PC-9 (cell line): ENCODE measurements at regions not wholly inside any gene's neighbourhood (a gene's known extent, or its start where the extent isn't known, plus 50 kb on each side); places are given as distances from the start of the nearest gene placed in this dataset.

Experiments
- BruUV-seq: library from RNA; stranded (reverse); fragments of 400-500 nt; replicated peaks from 2 replicates; lab custom pipeline; 2021; lab: Mats Ljungman, UMichigan
- CTCF ChIA-PET: fragments of 300-600 bp; sonication (Branson Sonifier 250); formaldehyde crosslinking; loops from one replicate; lab custom pipeline; 2022; ENCODE audit warnings: antibody characterized with exemption; lab: Charles Lee
- POLR2A ChIA-PET: fragments of 300-600 bp; sonication (Branson Sonifier 250); formaldehyde crosslinking; loops from one replicate; lab custom pipeline; 2022; ENCODE audit warnings: antibody characterized with exemption; ENCODE audit not compliant: unreplicated experiment; lab: Charles Lee
- DNase-seq, 2 experiments: peaks; one replicate each; pipeline versions ENCODE4 v3.0.0 to v3.0.0-alpha.2; 2015 to 2022; ENCODE audit warnings: mixed read lengths in 1 of 2
- H2AFZ ChIP-seq: fragments of 200-600 bp; sonication (generic); 2 replicates; pipeline ENCODE4 v1.8.1; 2017; ENCODE audit warnings: antibody characterized with exemption
- H3F3A ChIP-seq: fragments of 200-600 bp; sonication (generic); 2 replicates; pipeline ENCODE4 v1.8.1; 2017; ENCODE audit warnings: antibody characterized with exemption, mild to moderate bottlenecking, low read depth; ENCODE audit not compliant: insufficient read depth
- H3K27ac ChIP-seq: fragments of 200-600 bp; sonication (generic); 2 replicates; pipeline ENCODE4 v1.6.1; 2016; ENCODE audit warnings: mixed run types
- H3K27me3 ChIP-seq: fragments of 200-600 bp; sonication (generic); 2 replicates; pipeline ENCODE4 v1.6.1; 2016; ENCODE audit warnings: low read depth, mixed run types; ENCODE audit not compliant: insufficient read depth
- H3K36me3 ChIP-seq: fragments of 200-600 bp; sonication (generic); 2 replicates; pipeline ENCODE4 v1.6.1; 2016; ENCODE audit warnings: low read depth, mixed run types
- H3K4me1 ChIP-seq: fragments of 200-600 bp; sonication (generic); replicated peaks from 2 replicates; pipeline ENCODE4 v1.6.1; 2016; ENCODE audit warnings: mixed run types; ENCODE audit not compliant: insufficient read depth
- H3K4me2 ChIP-seq: fragments of 200-600 bp; sonication (generic); 2 replicates; pipeline ENCODE4 v1.6.1; 2017; ENCODE audit warnings: mixed run types
- H3K4me3 ChIP-seq: fragments of 200-600 bp; sonication (generic); 2 replicates; pipeline ENCODE4 v1.6.1; 2016; ENCODE audit warnings: mixed run types
- H3K79me2 ChIP-seq: fragments of 200-600 bp; sonication (generic); 2 replicates; pipeline ENCODE4 v1.6.1; 2017; ENCODE audit warnings: low read depth, mixed run types
- H3K9me2 ChIP-seq: fragments of 200-600 bp; sonication (generic); 2 replicates; pipeline ENCODE4 v1.8.1; 2017; ENCODE audit warnings: mild to moderate bottlenecking; ENCODE audit not compliant: insufficient read depth
- H3K9me3 ChIP-seq: fragments of 200-600 bp; sonication (generic); 2 replicates; pipeline ENCODE4 v1.8.1; 2016; ENCODE audit warnings: low read depth; ENCODE audit not compliant: insufficient read depth
- H4K20me1 ChIP-seq: fragments of 200-600 bp; sonication (generic); 2 replicates; pipeline ENCODE4 v1.8.1; 2017; ENCODE audit not compliant: insufficient read depth
- EZH2 ChIP-seq: fragments of 200-600 bp; sonication (generic); IDR thresholded peaks from 2 replicates; pipeline ENCODE4 v1.8.0; 2017; ENCODE audit warnings: antibody characterized with exemption, low read depth
- intact Hi-C: fragments of 100-400 bp; cut with micrococcal nuclease; formaldehyde crosslinking; loops from one replicate; pipeline ENCODE4 v1.10.0; 2022; ENCODE audit not compliant: unreplicated experiment
- TF ChIP-seq, protein P1 (sequence below): fragments of 200-600 bp; sonication (generic); conservative IDR thresholded peaks from 2 replicates; pipeline ENCODE4 v1.6.1; 2017; ENCODE audit warnings: mixed run types, antibody characterized with exemption, mild to moderate bottlenecking, moderate library complexity

DNA sequence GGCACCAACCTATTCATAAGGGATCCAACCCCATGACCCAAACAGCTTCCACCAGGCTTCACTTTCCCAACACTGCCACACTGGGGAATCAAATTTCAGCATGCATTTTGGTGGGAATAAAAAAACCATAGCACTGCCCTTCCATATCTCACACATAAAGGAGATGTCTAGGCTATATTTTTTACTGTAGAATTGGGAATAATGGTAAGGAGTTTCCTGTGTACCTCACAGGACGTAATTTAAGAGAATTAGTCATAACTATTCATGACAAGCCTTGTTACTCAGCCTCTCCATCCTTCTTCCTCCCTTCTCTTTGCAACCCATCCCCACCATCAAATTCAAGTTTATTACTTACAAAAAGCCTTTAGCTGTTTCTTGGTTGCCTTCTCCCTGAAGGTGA lies 352.1 kb downstream of the MLLT3 start:
- ChIA-PET CTCF (no interaction called here), POLR2A (no interaction called here)
- H3K36me3 ChIP-seq, result no peaks in the 10 kb centered on the region
- BruUV-seq, result no TSS peak
- H3K27ac ChIP-seq, result no peak overlapping the region
- no peak overlapping the region for H2AFZ ChIP-seq
- no peaks in the 10 kb centered on the region for H3K9me2 ChIP-seq
- H3K79me2 ChIP-seq, result no peaks in the 10 kb centered on the region
- no peak overlapping the region for H3K4me2 ChIP-seq
- DNase-seq, result no peak
- no peaks in the 10 kb centered on the region for H3F3A ChIP-seq
- no peak overlapping the region for H3K4me3 ChIP-seq
- no peaks in the 10 kb centered on the region for H3K4me1 ChIP-seq
- no peaks in the 10 kb centered on the region for H3K27me3 ChIP-seq
- H4K20me1 ChIP-seq, result no peaks in the 10 kb centered on the region
- no peaks in the 10 kb centered on the region for H3K9me3 ChIP-seq
- intact Hi-C loops, result no loop called here
- no peak for TF ChIP-seq EZH2
- TF ChIP-seq, protein P1, sequence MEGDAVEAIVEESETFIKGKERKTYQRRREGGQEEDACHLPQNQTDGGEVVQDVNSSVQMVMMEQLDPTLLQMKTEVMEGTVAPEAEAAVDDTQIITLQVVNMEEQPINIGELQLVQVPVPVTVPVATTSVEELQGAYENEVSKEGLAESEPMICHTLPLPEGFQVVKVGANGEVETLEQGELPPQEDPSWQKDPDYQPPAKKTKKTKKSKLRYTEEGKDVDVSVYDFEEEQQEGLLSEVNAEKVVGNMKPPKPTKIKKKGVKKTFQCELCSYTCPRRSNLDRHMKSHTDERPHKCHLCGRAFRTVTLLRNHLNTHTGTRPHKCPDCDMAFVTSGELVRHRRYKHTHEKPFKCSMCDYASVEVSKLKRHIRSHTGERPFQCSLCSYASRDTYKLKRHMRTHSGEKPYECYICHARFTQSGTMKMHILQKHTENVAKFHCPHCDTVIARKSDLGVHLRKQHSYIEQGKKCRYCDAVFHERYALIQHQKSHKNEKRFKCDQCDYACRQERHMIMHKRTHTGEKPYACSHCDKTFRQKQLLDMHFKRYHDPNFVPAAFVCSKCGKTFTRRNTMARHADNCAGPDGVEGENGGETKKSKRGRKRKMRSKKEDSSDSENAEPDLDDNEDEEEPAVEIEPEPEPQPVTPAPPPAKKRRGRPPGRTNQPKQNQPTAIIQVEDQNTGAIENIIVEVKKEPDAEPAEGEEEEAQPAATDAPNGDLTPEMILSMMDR, result no peak

DNA sequence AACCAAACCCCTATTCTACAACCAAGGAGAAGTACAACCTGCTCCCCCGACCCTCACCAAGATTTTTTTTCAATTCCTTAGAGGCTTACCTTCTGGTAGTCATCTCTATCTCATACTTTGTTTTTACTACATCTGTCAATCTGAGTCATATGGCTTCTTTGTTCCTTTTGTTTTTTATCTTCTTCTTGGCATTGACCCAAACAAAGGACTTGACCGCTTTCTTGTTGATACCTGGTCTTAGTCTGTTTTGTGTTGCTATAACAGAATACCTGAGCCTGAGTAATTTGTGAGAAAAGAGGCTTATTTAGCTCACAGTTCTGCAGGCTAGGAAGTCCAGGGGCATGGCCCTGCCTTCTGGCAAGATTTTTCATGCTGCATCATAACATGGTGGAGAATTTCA lies 352.7 kb downstream of the MLLT3 start:
- no peaks in the 10 kb centered on the region for H3K4me1 ChIP-seq
- H3K9me2 ChIP-seq, result no peaks in the 10 kb centered on the region
- H3F3A ChIP-seq, result no peaks in the 10 kb centered on the region
- no peaks in the 10 kb centered on the region for H3K79me2 ChIP-seq
- no peak overlapping the region for H3K4me3 ChIP-seq
- H3K4me2 ChIP-seq, result no peak overlapping the region
- POLR2A ChIA-PET, result no interaction called here
- no peaks in the 10 kb centered on the region for H4K20me1 ChIP-seq
- no peaks in the 10 kb centered on the region for H3K27me3 ChIP-seq
- no TSS peak for BruUV-seq
- no peak overlapping the region for H3K27ac ChIP-seq
- no peak overlapping the region for H2AFZ ChIP-seq
- TF ChIP-seq EZH2, result no peak
- TF ChIP-seq, protein P1, result no peak
- no peak for DNase-seq
- H3K36me3 ChIP-seq, result no peaks in the 10 kb centered on the region
- intact Hi-C loops, result no loop called here
- H3K9me3 ChIP-seq, result no peaks in the 10 kb centered on the region
- CTCF ChIA-PET, result no interaction called here

DNA sequence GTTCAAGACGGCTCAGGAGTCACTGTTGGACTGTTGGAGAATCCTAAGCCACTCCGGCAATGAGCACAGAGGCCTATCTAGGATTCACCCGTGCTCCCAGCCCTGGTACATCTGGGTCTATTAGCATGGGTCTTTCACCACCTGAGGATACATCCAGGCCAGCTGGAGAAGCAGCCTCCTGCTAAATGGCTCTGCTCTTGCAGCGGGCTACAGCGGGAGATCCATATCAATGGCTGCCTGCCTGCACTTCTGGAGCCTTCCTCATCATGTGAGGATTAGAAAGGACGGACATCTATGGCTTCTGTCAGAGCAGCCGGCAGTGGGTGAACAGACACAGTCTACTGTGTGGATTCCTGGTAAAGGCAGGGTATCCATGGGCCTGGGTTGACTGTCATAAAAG lies 357.4 kb downstream of the MLLT3 start:
- Histone ChIP-seq H3F3A (no peaks in the 10 kb centered on the region), H3K27ac (no peak overlapping the region), H3K9me2 (no peaks in the 10 kb centered on the region), H2AFZ (no peak overlapping the region), H3K4me2 (no peak overlapping the region), H4K20me1 (no peaks in the 10 kb centered on the region), H3K27me3 (no peaks in the 10 kb centered on the region), H3K9me3 (no peaks in the 10 kb centered on the region), H3K4me3 (no peak overlapping the region), H3K79me2 (no peaks in the 10 kb centered on the region), H3K4me1 (no peaks in the 10 kb centered on the region), H3K36me3 (no peaks in the 10 kb centered on the region)
- DNase-seq, result no peak
- TF ChIP-seq EZH2, result no peak
- TF ChIP-seq, protein P1, result no peak
- intact Hi-C loops, result no loop called here
- POLR2A ChIA-PET, result no interaction called here
- no TSS peak for BruUV-seq
- CTCF ChIA-PET, result no interaction called here
